Small intestine (tissue), 7 donors: ENCODE measurements at regions not wholly inside any gene's neighbourhood (a gene's known extent, or its start where the extent isn't known, plus 50 kb on each side); places are given as distances from the start of the nearest gene placed in this dataset.
A peak's percentile ranks its signal among the peaks of the same experiment; 100 is the strongest.

Experiments used
- DNase-seq, 2 donors: peaks; one replicate each; pipeline versions ENCODE4 v3.0.0 to v3.0.0-alpha.2; 2013
- FAIRE-seq: peaks from 2 replicates; lab custom pipeline; 2012; peaks lifted over from hg19 to GRCh38; lab: Jason Lieb, UNC
- H3K27ac ChIP-seq, 3 donors: one replicate each; pipeline ENCODE4 v1.5.1; 2013; ENCODE audit warnings: low read length in 2 of 3, mild to moderate bottlenecking in 2 of 3, control low read depth in 1 of 3, inconsistent platforms in 1 of 3, low read depth in 1 of 3, moderate library complexity in 1 of 3
- H3K27me3 ChIP-seq, 3 donors: one replicate each; pipeline ENCODE4 v1.6.1; 2013; ENCODE audit warnings: low read length in 3 of 3, inconsistent platforms in 1 of 3; ENCODE audit not compliant: control insufficient read depth in 3 of 3, insufficient read depth in 3 of 3
- H3K36me3 ChIP-seq, 3 donors: one replicate each; pipeline ENCODE4 v1.6.1; 2013; ENCODE audit warnings: low read length in 3 of 3, inconsistent platforms in 1 of 3, low read depth in 1 of 3, mild to moderate bottlenecking in 1 of 3, moderate library complexity in 1 of 3; ENCODE audit not compliant: control insufficient read depth in 3 of 3, insufficient read depth in 2 of 3
- H3K4me1 ChIP-seq, 3 donors: one replicate each; pipeline ENCODE4 v1.6.1; 2013; ENCODE audit warnings: low read length in 2 of 3, inconsistent platforms in 1 of 3, low read depth in 1 of 3, mild to moderate bottlenecking in 1 of 3, moderate library complexity in 1 of 3; ENCODE audit not compliant: control insufficient read depth in 3 of 3, insufficient read depth in 2 of 3
- H3K4me3 ChIP-seq, 3 donors: one replicate each; pipeline ENCODE4 v1.5.1; 2013; ENCODE audit warnings: low read length in 3 of 3, control low read depth in 1 of 3, inconsistent platforms in 1 of 3, low read depth in 1 of 3, mild to moderate bottlenecking in 1 of 3, moderate library complexity in 1 of 3
- H3K9me3 ChIP-seq, 2 donors: one replicate each; pipeline ENCODE4 v1.6.1; 2013; ENCODE audit warnings: low read depth in 1 of 2, low read length in 1 of 2; ENCODE audit not compliant: control insufficient read depth in 2 of 2, insufficient read depth in 1 of 2
- WGBS, 3 donors: extraction: QIAGEN DNeasy Blood & Tissue Kit; methylation state at CpG; one replicate each; pipeline ENCODE4 v1.1.7; 2013; 5-methylcytosine and 5-hydroxymethylcytosine counted together
- donor health status: healthy with polysubstance abuse.
- donor health status: control.
- donor health status: control.
- donor health status: Bipolar disorder and iron deficiency.
- donor health status: healthy.

GRCh38 chr11:43545610-43546009, 134.9 kb upstream of the HSD17B12 start:
- Histone ChIP-seq H3K4me3 (no peak overlapping the region), H3K4me1 (peaks cover 0 to 2% (median 0%) of the 10 kb centered on the region in 3 donors), H3K27me3 (peaks cover 0 to 42% (median 9%) of the 10 kb centered on the region in 3 donors), H3K9me3 (peaks cover 0 to 10% of the 10 kb centered on the region in 2 donors), H3K27ac (no peak overlapping the region), H3K36me3 (no peaks in the 10 kb centered on the region)
- no peak for FAIRE-seq
- DNase-seq = no peak
- 95 to 98% (median 95%) methylated on average over 1 of the region's 1 CpG for WGBS, 3 donors

- Histone ChIP-seq H3K9me3 (peaks cover 0 to 10% of the 10 kb centered on the region in 2 donors), H3K27me3 (peaks cover 0 to 42% (median 9%) of the 10 kb centered on the region in 3 donors), H3K4me1 (peaks cover 0 to 2% (median 0%) of the 10 kb centered on the region in 3 donors), H3K36me3 (no peaks in the 10 kb centered on the region), H3K27ac (no peak overlapping the region), H3K4me3 (peak overlapping the region in 2 of 3 donors; percentile 21 to 24)
- WGBS, 3 donors = 19 to 37% (median 33%) methylated on average over 27 of the region's 27 CpGs
- FAIRE-seq (no peak), DNase-seq (peak in 1 of 2 donors; percentile 15)
These were observed 133.7 kb upstream of the HSD17B12 start for GRCh38 chr11:43546561-43547429.

- FAIRE-seq (no peak), DNase-seq (peak in 1 of 2 donors; percentile 26)
- peaks cover 0 to 2% (median 0%) of the 10 kb centered on the region in 3 donors for H3K4me1 ChIP-seq
- H3K27ac ChIP-seq = no peak overlapping the region
- peaks cover 0 to 42% (median 9%) of the 10 kb centered on the region in 3 donors for H3K27me3 ChIP-seq
- 3% methylated on average over 18 to 33 of the region's 33 CpGs for WGBS, 3 donors
- H3K4me3 ChIP-seq = peak overlapping the region in 2 of 3 donors; percentile 21 to 24
- no peaks in the 10 kb centered on the region for H3K36me3 ChIP-seq
- peaks cover 0 to 10% of the 10 kb centered on the region in 2 donors for H3K9me3 ChIP-seq
These were observed 133.1 kb upstream of the HSD17B12 start for GRCh38 chr11:43547430-43547831.

- FAIRE-seq = no peak
- WGBS, 3 donors = 23 to 62% (median 60%) methylated on average over 18 to 51 of the region's 51 CpGs
- H3K4me3 ChIP-seq = peak overlapping the region in 1 of 3 donors; percentile 21
These were observed 132.6 kb upstream of the HSD17B12 start for GRCh38 chr11:43547889-43548381.

GRCh38 chr11:43548916-43549315, 131.6 kb upstream of the HSD17B12 start:
- no peak overlapping the region for H3K4me3 ChIP-seq
- FAIRE-seq (no peak), DNase-seq (no peak)
- H3K9me3 ChIP-seq = peaks cover 0 to 10% of the 10 kb centered on the region in 2 donors
- H3K27me3 ChIP-seq = peaks cover 0 to 54% (median 10%) of the 10 kb centered on the region in 3 donors
- peaks cover 0 to 2% (median 0%) of the 10 kb centered on the region in 3 donors for H3K4me1 ChIP-seq
- WGBS, 3 donors = 56 to 70% (median 66%) methylated on average over 4 of the region's 4 CpGs
- no peaks in the 10 kb centered on the region for H3K36me3 ChIP-seq
- H3K27ac ChIP-seq = no peak overlapping the region

More at GRCh38 chr11:43547889-43548381, 132.6 kb upstream of the HSD17B12 start:
- Histone ChIP-seq H3K4me1 (peaks cover 0 to 2% (median 0%) of the 10 kb centered on the region in 3 donors), H3K27me3 (peaks cover 0 to 44% (median 9%) of the 10 kb centered on the region in 3 donors), H3K36me3 (no peaks in the 10 kb centered on the region), H3K9me3 (peaks cover 0 to 10% of the 10 kb centered on the region in 2 donors), H3K27ac (no peak overlapping the region)
- DNase-seq = peak; percentile 25 to 31

DNA sequence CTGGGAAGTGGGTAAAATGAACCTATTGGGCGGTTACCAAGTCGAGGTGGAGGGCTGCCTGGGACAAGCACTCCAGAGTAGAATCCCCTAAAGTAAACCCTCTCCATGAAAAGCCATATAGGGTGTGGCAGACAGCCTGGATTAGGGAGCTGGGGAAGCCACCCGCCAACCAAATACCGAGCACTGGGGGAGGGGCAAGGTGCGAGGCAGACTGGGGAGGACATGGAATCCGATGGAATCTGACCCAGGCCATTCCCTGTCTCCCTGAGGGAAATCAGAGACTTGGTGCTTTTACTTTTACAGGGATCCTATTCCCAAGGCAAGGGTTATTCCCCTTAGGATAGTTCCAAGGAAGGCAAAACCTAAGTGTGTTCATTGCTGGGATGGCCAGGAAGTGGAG, 130.9 kb upstream of the HSD17B12 start:
- no peak overlapping the region for H3K4me3 ChIP-seq
- WGBS, 3 donors = 58 to 61% (median 58%) methylated on average over 6 of the region's 6 CpGs

GRCh38 chr11:43550714-43551113, 129.8 kb upstream of the HSD17B12 start:
- H3K4me1 ChIP-seq = peaks cover 0 to 2% (median 0%) of the 10 kb centered on the region in 3 donors
- no peak for DNase-seq
- peaks cover 0 to 10% of the 10 kb centered on the region in 2 donors for H3K9me3 ChIP-seq
- H3K27me3 ChIP-seq = peaks cover 0 to 62% (median 12%) of the 10 kb centered on the region in 3 donors
- WGBS, 3 donors = 88 to 94% (median 89%) methylated on average over 4 of the region's 4 CpGs
- H3K27ac ChIP-seq = no peak overlapping the region
- H3K36me3 ChIP-seq = no peaks in the 10 kb centered on the region
- no peak overlapping the region for H3K4me3 ChIP-seq
- no peak for FAIRE-seq

More for the DNA sequence above, 130.9 kb upstream of the HSD17B12 start:
- DNase-seq (no peak), FAIRE-seq (no peak)
- Histone ChIP-seq H3K27ac (no peak overlapping the region), H3K27me3 (peaks cover 0 to 57% (median 12%) of the 10 kb centered on the region in 3 donors), H3K9me3 (peaks cover 0 to 10% of the 10 kb centered on the region in 2 donors), H3K36me3 (no peaks in the 10 kb centered on the region), H3K4me1 (peaks cover 0 to 2% (median 0%) of the 10 kb centered on the region in 3 donors)

DNA sequence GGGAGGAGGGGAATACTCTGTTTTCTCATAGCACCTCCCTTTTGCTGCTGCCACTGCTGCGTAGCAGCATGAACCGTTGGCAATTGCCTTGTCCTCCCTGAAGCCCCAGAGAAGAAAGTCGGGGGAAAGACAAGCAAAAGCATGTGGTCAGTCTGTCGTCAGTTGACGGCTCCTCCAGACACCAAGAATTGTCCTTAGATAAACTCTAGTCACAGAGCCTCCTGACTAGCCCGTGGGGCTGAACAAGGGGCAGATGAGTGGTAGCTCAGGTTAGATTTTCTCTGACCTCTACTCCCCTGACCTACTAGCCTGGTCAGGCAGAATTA, 126.4 kb upstream of the HSD17B12 start:
- no peak overlapping the region for H3K4me3 ChIP-seq
- H3K36me3 ChIP-seq = no peaks in the 10 kb centered on the region
- peaks cover 0 to 68% (median 17%) of the 10 kb centered on the region in 3 donors for H3K27me3 ChIP-seq
- FAIRE-seq (no peak), DNase-seq (no peak)
- WGBS, 3 donors = 26 to 43% (median 36%) methylated on average over 6 of the region's 6 CpGs
- H3K4me1 ChIP-seq = no peaks in the 10 kb centered on the region
- no peak overlapping the region for H3K27ac ChIP-seq
- H3K9me3 ChIP-seq = no peaks in the 10 kb centered on the region
